GM18909 (cell line): ENCODE measurements at regions not wholly inside any gene's neighbourhood (a gene's known extent, or its start where the extent isn't known, plus 50 kb on each side); places are given as distances from the start of the nearest gene placed in this dataset.
"Not testable (repeated sequence)": the region's sequence is repeated elsewhere in the genome, so short reads cannot be mapped to it uniquely, and the experiment has no call there.

ENCODE experiments used
- ATAC-seq: cut with Tn5 transposase; IDR thresholded peaks from one replicate; pipeline ENCODE4 v1.9.1; 2021; ENCODE audit warnings: mild to moderate bottlenecking; ENCODE audit not compliant: unreplicated experiment, poor library complexity

- not testable (repeated sequence) for ATAC-seq
Measured at GRCh38 chr15:20628538-20628937, 86.9 kb upstream of the GOLGA6L6 start.

DNA sequence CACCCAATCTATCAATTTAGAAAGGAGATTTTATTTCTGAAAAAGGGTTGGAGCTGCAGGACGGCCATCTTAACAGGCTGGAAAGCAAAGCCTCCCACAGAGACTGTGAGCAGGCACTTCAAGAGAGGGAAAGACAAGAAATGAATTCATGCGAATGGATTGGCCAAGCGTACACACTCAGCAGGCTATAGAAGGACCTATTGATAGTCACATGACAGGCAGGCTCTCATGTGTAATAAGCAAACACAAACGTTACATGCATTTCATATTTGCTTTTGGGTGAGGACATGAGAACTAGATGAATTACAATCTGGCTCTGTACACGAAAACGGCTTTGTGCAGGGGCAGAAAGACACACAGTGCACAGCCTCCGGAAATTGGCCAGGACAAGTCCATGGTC lies 83.9 kb upstream of the GOLGA6L6 start:
- ATAC-seq = not testable (repeated sequence)

- not testable (repeated sequence) for ATAC-seq
Measured at GRCh38 chr15:20624085-20624484, 82.5 kb upstream of the GOLGA6L6 start.

GRCh38 chr15:20622117-20622516 lies 80.5 kb upstream of the GOLGA6L6 start:
- ATAC-seq = peak; percentile 73

- ATAC-seq = not testable (repeated sequence)
Measured at GRCh38 chr15:20614549-20614948, 72.9 kb upstream of the GOLGA6L6 start.

GRCh38 chr15:20612796-20613195 lies 71.2 kb upstream of the GOLGA6L6 start:
- ATAC-seq = not testable (repeated sequence)

DNA sequence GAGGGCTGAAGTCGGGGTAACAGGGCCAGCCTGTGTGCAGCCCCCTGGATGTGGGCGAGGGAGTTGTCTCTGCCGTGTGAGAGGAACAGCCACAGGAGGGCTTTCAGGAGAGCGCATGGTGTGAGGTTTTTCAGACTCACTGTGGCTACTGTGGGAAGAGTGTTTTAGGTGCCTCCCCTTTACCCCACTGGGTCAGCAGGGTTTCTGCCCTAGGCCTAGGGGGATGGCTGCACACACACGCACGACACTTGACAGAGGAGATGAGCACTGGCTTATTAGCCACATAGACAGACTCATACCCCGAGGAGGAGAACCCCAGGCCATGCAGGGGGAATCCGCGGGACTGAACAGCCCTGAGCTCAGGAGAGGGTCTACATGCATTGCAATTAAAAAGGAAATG lies 70.8 kb upstream of the GOLGA6L6 start:
- ATAC-seq = not testable (repeated sequence)

- not testable (repeated sequence) for ATAC-seq
Measured at GRCh38 chr15:20611667-20612290, 70.2 kb upstream of the GOLGA6L6 start.

DNA sequence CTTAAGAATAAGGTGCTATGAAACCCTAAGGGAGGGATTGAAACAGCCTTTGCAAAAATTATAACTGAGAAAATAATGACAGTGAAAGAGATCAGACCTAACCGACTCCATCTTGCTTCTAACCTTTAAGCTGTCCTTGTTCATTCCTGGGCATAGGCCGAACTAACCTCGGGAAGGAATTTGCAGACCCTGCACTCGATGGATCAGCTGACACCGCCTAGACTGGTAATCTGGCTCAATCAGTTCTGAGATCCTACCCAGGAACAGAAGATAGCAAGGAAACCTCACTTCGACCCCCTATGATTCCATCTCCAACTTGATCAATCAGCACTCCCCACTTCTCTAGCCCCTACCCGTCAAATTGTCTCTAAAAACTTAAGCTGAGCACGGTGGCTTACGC lies 66.6 kb upstream of the GOLGA6L6 start:
- ATAC-seq = not testable (repeated sequence)

DNA sequence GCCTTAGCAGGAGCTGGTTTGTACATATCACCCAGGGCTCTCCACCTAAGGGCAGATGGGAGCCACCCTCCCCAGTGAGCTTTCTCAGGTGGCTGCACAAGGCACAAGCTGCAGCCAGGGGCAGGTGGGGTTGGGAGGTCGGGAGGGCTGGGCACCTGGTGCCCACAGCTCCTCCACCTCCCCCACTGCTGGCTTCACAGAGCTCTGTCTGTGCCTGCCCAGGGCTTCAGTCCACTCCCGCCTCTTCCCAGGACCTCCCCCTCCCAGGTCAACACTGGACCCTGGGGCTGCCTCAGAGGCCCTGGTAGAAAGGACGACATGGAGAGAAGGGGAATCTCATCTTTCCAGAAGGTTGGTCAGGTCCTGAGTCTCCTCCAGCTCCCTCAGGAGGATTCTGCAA lies 55.6 kb upstream of the GOLGA6L6 start:
- ATAC-seq = not testable (repeated sequence)

DNA sequence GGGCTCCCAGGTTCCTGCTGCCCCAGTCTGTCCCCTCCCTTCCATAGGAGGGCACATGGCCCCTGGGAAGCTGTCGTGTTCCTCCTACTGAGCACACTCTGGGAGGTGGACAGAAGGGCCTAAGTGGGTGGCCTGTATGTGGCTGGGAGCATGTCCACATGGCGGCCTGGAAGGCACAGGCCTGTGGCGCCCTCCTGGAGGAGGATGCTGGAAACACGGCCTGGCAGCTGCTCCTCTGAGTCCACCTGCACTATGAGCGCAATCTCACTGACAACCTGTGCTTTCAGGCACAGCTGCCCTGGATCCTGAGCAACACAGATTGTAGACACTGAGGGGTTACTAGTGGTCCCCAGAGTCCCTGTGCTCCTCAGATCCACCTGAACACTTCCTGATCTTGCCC lies 52.6 kb upstream of the GOLGA6L6 start:
- ATAC-seq = not testable (repeated sequence)

- ATAC-seq = not testable (repeated sequence)
Measured at GRCh38 chr15:20591936-20592335, 50.3 kb upstream of the GOLGA6L6 start.
